HG03196 (cell line): ENCODE measurements at regions not wholly inside any gene's neighbourhood (a gene's known extent, or its start where the extent isn't known, plus 50 kb on each side); places are given as distances from the start of the nearest gene placed in this dataset.
"Not testable (repeated sequence)": the region's sequence is repeated elsewhere in the genome, so short reads cannot be mapped to it uniquely, and the experiment has no call there.

Experiments
- ATAC-seq: cut with Tn5 transposase; IDR thresholded peaks from one replicate; pipeline ENCODE4 v1.9.1; 2021; ENCODE audit not compliant: unreplicated experiment

- ATAC-seq = no peak
Observed at GRCh38 chr9:74403581-74403980, 93.6 kb upstream of the RORB start.

- ATAC-seq = no peak
Observed at GRCh38 chr9:74404620-74405019, 92.5 kb upstream of the RORB start.

GRCh38 chr9:74407166-74407565, 90.0 kb upstream of the RORB start:
- ATAC-seq = no peak

- no peak for ATAC-seq
Observed at GRCh38 chr9:74412236-74412979, 84.7 kb upstream of the RORB start.

- ATAC-seq = no peak
Observed at GRCh38 chr9:74413876-74414275, 83.3 kb upstream of the RORB start.

GRCh38 chr9:74414325-74414724, 82.8 kb upstream of the RORB start:
- ATAC-seq = no peak

GRCh38 chr9:74415995-74416394, 81.1 kb upstream of the RORB start:
- ATAC-seq = no peak

GRCh38 chr9:74424488-74424887, 72.6 kb upstream of the RORB start:
- not testable (repeated sequence) for ATAC-seq

GRCh38 chr9:74431467-74431866, 65.7 kb upstream of the RORB start:
- no peak for ATAC-seq

- ATAC-seq = no peak
Observed at GRCh38 chr9:74443036-74443750, 53.9 kb upstream of the RORB start.

GRCh38 chr9:74444369-74444768, 52.8 kb upstream of the RORB start:
- ATAC-seq = no peak
